H1 (cell line): ENCODE measurements at regions not wholly inside any gene's neighbourhood (a gene's known extent, or its start where the extent isn't known, plus 50 kb on each side); places are given as distances from the start of the nearest gene placed in this dataset.

ENCODE experiments used
- CHD7 ChIP-seq: fragments of 300-600 bp; sonication (generic); IDR thresholded peaks from 2 replicates; pipeline ENCODE4 v1.7.1; 2012; ENCODE audit warnings: low read length, moderate library complexity, mild to moderate bottlenecking, inconsistent platforms; ENCODE audit not compliant: insufficient replicate concordance
- EZH2 ChIP-seq: fragments of 200-600 bp; sonication (generic); IDR thresholded peaks from 2 replicates; pipeline ENCODE4 v1.7.1; 2012; ENCODE audit warnings: low read depth, mild to moderate bottlenecking, moderate library complexity, low read length, inconsistent platforms; ENCODE audit not compliant: severe bottlenecking
- KDM5A ChIP-seq: fragments of 200-600 bp; IDR thresholded peaks from 2 replicates; pipeline ENCODE4 v1.7.1; 2012; ENCODE audit warnings: mild to moderate bottlenecking, low read length, inconsistent platforms, mixed read lengths
- MAX ChIP-seq: IDR thresholded peaks from 2 replicates; pipeline ENCODE4 v1.6.1; 2012; ENCODE audit warnings: inconsistent platforms
- RAD21 ChIP-seq, 2 experiments: IDR thresholded peaks in 1 of 2; conservative IDR thresholded peaks in 1 of 2; 2 replicates each; pipeline ENCODE4 v1.6.1; 2011; ENCODE audit warnings: low read depth in 2 of 2, low read length in 2 of 2, improper control_type of control experiment in 1 of 2, inconsistent platforms in 1 of 2, mild to moderate bottlenecking in 1 of 2, moderate library complexity in 1 of 2
- RNF2 ChIP-seq: fragments of 200-900, 300-1000 bp; sonication (generic); IDR thresholded peaks from 2 replicates; pipeline ENCODE4 v1.7.1; 2016; ENCODE audit warnings: borderline replicate concordance, low read depth, mild to moderate bottlenecking, antibody characterized with exemption, low read length; ENCODE audit not compliant: poor library complexity, severe bottlenecking; ENCODE audit errors: missing control alignments
- YY1 ChIP-seq: IDR thresholded peaks from 2 replicates; pipeline ENCODE4 v1.6.1; 2011; ENCODE audit warnings: low read depth, mild to moderate bottlenecking, low read length
- ZNF274 ChIP-seq: IDR thresholded peaks from 2 replicates; pipeline ENCODE4 v1.7.0; 2012; ENCODE audit warnings: low read length, borderline replicate concordance; ENCODE audit errors: extremely low read depth

GRCh38 chrX:42465821-42466220 lies 312.1 kb downstream of the PPP1R2C start (continued):
- TF ChIP-seq CHD7 (no peak), RNF2 (no peak), KDM5A (no peak), MAX (no peak), EZH2 (no peak), YY1 (no peak), ZNF274 (no peak), RAD21 (IDR thresholded peaks at IDR 0.05 in 1 of 2, conservative IDR thresholded peaks at IDR 0.05 in 1 of 2; ENCODE audit: low read depth in 2 of 2, low read length in 2 of 2) (no peak)
- TF ChIP-seq, all 59 proteins: peak for 0
